AG10803 (cell line): ENCODE measurements at regions not wholly inside any gene's neighbourhood (a gene's known extent, or its start where the extent isn't known, plus 50 kb on each side); places are given as distances from the start of the nearest gene placed in this dataset.

Experiments used
- DNase-seq: peaks from one replicate; pipeline ENCODE4 v3.0.0; 2010; ENCODE audit warnings: low read depth
- H3K4me3 ChIP-seq: 2 replicates; pipeline ENCODE4 v1.5.1; 2011; ENCODE audit warnings: mild to moderate bottlenecking, low read length, control low read depth
- CTCF ChIP-seq: conservative IDR thresholded peaks from 2 replicates; pipeline ENCODE4 v1.5.1; 2011; ENCODE audit warnings: mild to moderate bottlenecking, low read length, control low read depth, inconsistent platforms

DNA sequence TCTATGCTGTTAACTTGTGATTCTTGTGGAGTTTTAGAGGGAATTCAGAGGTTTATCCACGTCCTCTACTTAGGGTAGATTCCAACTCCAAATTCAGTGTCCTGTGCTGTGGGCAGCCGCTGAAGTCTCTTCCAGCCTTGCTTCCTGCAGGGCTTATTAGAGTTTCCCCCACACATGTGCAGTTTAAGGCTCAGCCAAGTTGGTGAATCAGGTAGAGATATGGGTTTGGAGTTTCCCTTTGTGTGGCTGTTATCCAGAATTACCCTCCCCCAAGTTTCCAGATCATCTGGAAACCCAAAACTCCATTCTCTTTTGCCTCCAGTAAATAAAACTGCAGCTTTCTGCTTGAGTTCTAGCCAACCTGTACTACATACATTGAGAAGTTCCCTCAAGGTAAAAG lies 853.7 kb downstream of the GALC start:
- TF ChIP-seq CTCF, result no peak

GRCh38 chr14:87133073-87133801 lies 859.7 kb downstream of the GALC start:
- no peak overlapping the region for H3K4me3 ChIP-seq
- no peak for TF ChIP-seq CTCF
- peak; percentile 91 for DNase-seq

More for the DNA sequence above, 853.7 kb downstream of the GALC start:
- H3K4me3 ChIP-seq, result no peak overlapping the region
- DNase-seq, result no peak

DNA sequence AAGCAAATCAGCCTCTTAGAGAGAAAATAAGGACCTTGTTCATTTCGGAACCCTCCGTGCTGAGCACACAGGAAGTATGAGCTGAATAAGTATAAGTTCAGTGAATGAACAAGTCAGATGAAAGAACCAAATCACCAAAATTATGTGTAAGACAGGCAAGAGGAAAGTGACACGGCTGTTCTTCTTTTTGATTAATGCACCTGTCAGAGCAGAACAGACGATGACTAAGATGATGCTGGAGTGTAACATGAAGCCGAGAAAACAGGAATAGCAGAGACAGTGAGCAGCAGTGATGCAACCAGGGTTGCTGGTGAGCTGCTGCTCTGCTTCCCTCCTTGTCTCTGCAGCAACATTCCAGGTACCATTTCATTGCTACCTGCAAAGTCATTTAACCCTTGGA lies 861.1 kb downstream of the GALC start:
- no peak for TF ChIP-seq CTCF
- H3K4me3 ChIP-seq, result no peak overlapping the region
- DNase-seq, result peak; percentile 30

- no peak for DNase-seq
- TF ChIP-seq CTCF, result no peak
Observed at GRCh38 chr14:87122166-87122565, 870.8 kb downstream of the GALC start.

GRCh38 chr14:87121716-87122115 lies 871.3 kb downstream of the GALC start:
- no peak for TF ChIP-seq CTCF
- DNase-seq, result no peak

More at GRCh38 chr14:87122166-87122565, 870.8 kb downstream of the GALC start:
- H3K4me3 ChIP-seq, result no peak overlapping the region

DNA sequence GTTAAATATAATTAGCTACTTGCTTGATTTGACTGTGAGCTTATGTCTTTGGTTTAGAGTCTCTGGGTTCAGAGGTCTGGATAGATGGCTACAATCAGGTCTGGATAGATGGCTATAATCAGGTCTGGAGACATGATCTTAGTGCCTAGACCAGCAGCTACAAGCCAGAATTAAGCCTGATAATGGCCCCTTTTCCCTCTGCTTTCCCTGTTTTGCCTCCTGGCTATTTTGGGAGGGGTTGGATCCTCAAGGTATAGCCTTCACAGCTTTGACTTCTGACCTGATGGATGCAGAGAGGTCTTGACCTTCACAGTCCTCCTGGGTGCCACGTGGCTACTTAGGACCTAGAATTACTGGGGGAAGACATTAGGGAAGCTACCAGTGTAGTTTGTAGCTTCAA lies 877.7 kb downstream of the GALC start:
- TF ChIP-seq CTCF, result no peak
- no peak for DNase-seq
- H3K4me3 ChIP-seq, result no peak overlapping the region

More at GRCh38 chr14:87121716-87122115, 871.3 kb downstream of the GALC start:
- no peak overlapping the region for H3K4me3 ChIP-seq

- no peak overlapping the region for H3K4me3 ChIP-seq
- TF ChIP-seq CTCF, result no peak
- no peak for DNase-seq
Observed at GRCh38 chr14:87113286-87113685, 879.7 kb downstream of the GALC start.
